HG03439 (cell line): ENCODE measurements at regions not wholly inside any gene's neighbourhood (a gene's known extent, or its start where the extent isn't known, plus 50 kb on each side); places are given as distances from the start of the nearest gene placed in this dataset.
"Not testable (repeated sequence)": the region's sequence is repeated elsewhere in the genome, so short reads cannot be mapped to it uniquely, and the experiment has no call there.

ENCODE experiments used
- ATAC-seq: cut with Tn5 transposase; IDR thresholded peaks from one replicate; pipeline ENCODE4 v1.9.1; 2021; ENCODE audit warnings: mild to moderate bottlenecking, moderate library complexity; ENCODE audit not compliant: unreplicated experiment

- ATAC-seq, result not testable (repeated sequence)
Measured at GRCh38 chr21:31417214-31417613, 73.2 kb upstream of the TIAM1 start.

GRCh38 chr21:31416465-31416864, 72.4 kb upstream of the TIAM1 start:
- ATAC-seq, result no peak

- no peak for ATAC-seq
Measured at GRCh38 chr21:31414263-31415000, 70.4 kb upstream of the TIAM1 start.

- ATAC-seq, result no peak
Measured at GRCh38 chr21:31413698-31414097, 69.6 kb upstream of the TIAM1 start.

- no peak for ATAC-seq
Measured at GRCh38 chr21:31410499-31411131, 66.6 kb upstream of the TIAM1 start.

- ATAC-seq, result no peak
Measured at GRCh38 chr21:31409831-31410487, 65.9 kb upstream of the TIAM1 start.

GRCh38 chr21:31408301-31409088, 64.4 kb upstream of the TIAM1 start:
- no peak for ATAC-seq

DNA sequence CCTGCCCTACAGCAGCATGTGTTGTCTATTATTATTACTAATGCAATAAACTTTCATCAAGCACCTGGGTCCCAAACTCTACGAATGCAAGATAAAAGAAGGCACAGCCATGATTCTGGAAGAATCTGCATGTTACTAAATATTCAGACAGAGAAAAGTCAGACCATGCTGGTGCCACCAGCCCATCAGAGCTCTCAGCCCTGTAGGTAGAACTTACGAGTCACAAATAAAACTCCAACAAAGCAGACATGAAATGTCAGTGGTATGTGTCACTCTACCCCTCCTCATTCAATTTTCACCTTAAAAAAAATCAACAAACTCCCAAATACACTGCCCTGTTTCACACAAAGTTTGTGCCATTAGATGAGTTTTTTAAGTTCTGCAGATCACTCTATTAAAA, 62.4 kb upstream of the TIAM1 start:
- ATAC-seq, result no peak

DNA sequence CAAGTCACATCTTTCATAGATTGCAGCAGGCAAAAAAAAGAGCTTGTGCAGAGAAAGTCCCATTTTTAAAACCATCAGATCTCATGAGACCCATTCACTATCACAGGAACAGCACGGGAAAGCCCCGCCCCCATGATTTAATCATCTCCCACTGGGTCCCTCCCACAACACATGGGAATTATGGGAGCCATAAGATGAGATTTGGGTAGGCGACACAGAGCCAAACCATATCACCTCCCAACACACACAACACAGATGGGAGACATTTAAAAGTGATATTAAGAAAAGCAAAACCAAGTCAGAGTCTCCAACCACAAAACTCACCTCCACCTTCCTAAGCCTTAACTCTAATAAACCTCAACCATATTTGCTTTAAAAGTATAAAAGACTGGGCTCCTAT, 61.5 kb upstream of the TIAM1 start:
- ATAC-seq, result no peak

- no peak for ATAC-seq
Measured at GRCh38 chr21:31403596-31404333, 59.7 kb upstream of the TIAM1 start.

- no peak for ATAC-seq
Measured at GRCh38 chr21:31399591-31399990, 55.5 kb upstream of the TIAM1 start.

- no peak for ATAC-seq
Measured at GRCh38 chr21:31398574-31398973, 54.5 kb upstream of the TIAM1 start.

DNA sequence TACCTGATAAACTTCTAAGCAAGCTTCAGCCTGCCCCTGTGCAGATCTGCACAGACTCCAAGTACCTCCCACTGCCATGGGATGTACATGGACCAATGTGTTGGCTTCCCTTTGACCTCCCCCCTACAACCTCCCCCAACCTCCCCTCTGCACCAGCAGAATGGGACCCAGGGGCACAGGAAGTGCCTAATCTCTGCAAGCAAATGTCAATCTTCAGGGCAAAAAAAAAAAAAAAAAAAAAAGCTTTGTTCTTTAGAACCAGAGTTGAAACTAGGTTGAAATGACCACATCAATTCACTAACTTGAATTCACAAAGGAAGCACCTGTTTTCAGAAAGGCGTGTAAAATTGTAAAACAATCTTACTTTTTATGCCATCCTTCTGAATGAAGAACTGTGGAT, 53.9 kb upstream of the TIAM1 start:
- no peak for ATAC-seq

GRCh38 chr21:31397515-31397926, 53.5 kb upstream of the TIAM1 start:
- no peak for ATAC-seq

DNA sequence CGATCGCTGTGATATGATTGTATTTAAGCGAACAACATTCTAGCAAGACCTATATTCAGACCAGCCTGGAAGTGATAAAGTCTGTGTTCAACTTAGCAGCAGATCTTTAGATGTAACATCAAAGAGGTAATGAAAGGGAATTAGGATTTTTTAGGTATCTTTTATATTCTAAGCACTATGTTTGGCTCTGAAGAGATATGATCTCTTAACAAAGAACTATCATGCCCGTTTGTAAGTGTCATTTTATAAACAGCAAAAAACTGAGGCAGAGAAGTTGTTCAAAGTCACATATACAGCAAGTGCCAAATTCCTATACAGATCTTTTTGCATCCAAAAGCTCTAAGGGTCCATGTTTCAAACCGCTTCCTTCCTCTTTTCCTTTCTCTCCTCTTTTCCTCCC, 53.0 kb upstream of the TIAM1 start:
- no peak for ATAC-seq

- no peak for ATAC-seq
Measured at GRCh38 chr21:31396399-31396798, 52.3 kb upstream of the TIAM1 start.

- no peak for ATAC-seq
Measured at GRCh38 chr21:31395791-31396190, 51.7 kb upstream of the TIAM1 start.

DNA sequence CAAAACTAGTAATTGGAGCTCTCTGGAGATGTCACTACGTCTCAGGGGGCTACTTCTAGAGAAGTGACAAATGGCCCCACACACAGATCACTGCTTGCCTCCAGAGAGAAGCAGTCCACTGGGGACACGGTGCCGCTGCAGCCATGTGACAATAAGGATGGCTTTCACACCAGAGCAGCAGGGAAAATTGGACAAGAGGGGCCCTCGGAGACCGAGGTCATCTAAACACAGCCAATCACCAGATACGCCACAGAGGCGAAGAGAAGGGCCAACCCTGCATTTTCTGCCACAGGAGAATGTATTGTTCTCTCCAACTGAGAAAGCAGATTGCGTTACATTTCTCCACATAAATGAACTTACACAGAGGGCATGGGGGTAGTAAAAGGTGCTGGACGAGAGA, 51.2 kb upstream of the TIAM1 start:
- no peak for ATAC-seq

DNA sequence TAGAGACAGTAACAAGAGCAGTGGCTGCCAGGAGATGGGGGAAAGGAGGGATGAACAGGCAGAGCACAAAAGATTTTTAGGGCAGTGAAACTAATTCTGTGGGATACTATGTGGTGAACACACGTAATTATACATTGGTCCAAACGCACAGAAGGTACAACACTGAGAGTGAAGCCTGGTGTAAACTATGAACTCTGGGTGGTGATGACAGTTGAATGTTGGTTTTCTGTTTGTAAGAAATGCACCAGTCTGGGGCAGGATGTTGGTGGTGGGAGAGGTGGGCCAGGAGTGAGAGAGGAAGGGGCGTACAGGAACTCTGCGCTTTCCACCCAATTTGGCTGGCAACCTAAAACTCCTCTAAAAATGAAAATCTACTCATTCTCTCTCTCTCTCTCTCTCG, 50.2 kb upstream of the TIAM1 start:
- ATAC-seq, result no peak
